GM10266 (cell line): ENCODE measurements at regions not wholly inside any gene's neighbourhood (a gene's known extent, or its start where the extent isn't known, plus 50 kb on each side); places are given as distances from the start of the nearest gene placed in this dataset.

Source experiments
- DNase-seq: peaks from one replicate; pipeline ENCODE4 v3.0.0; 2012; ENCODE audit errors: extremely low spot score
- TF ChIP-seq, protein P1 (sequence below): IDR thresholded peaks from 2 replicates; pipeline ENCODE4 v1.5.1; 2012; ENCODE audit warnings: mild to moderate bottlenecking, low read depth; ENCODE audit not compliant: control insufficient read depth, insufficient read depth; ENCODE audit errors: missing control alignments

DNA sequence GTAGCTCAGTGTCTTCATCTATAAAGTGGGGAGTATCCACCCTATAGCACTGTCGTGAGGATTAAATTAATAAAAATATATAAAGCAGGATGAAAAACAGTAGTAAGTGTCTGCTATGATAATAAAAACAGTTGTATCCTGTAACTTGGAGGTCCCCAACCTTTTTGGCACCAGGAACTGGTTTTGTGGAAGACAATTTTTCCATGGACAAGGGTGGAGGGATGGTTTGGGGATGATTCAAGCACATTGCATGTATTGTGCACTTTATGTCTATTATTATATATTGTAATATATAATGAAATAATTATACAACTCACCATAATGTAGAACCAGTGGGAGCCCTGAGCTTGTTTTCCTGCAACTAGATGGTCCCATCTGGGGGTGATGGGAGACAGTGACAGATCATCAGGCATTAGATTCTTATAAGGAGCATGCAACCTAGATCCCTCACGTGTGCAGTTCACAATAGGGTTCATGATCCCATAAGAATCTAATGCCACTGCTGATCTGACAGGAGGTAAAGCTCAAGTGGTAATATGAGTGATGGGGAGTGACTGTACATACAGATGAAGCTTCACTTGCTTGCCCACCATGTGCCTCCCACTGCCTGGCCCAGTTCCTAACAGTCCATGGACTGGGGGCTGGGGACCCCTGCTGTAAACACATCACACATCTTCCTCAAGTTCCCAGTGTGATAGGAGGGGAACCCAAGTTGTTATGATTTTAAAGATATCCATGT, 177.4 kb upstream of the DAPK1 start:
- TF ChIP-seq, protein P1, sequence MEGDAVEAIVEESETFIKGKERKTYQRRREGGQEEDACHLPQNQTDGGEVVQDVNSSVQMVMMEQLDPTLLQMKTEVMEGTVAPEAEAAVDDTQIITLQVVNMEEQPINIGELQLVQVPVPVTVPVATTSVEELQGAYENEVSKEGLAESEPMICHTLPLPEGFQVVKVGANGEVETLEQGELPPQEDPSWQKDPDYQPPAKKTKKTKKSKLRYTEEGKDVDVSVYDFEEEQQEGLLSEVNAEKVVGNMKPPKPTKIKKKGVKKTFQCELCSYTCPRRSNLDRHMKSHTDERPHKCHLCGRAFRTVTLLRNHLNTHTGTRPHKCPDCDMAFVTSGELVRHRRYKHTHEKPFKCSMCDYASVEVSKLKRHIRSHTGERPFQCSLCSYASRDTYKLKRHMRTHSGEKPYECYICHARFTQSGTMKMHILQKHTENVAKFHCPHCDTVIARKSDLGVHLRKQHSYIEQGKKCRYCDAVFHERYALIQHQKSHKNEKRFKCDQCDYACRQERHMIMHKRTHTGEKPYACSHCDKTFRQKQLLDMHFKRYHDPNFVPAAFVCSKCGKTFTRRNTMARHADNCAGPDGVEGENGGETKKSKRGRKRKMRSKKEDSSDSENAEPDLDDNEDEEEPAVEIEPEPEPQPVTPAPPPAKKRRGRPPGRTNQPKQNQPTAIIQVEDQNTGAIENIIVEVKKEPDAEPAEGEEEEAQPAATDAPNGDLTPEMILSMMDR = no peak
- DNase-seq = no peak

DNA sequence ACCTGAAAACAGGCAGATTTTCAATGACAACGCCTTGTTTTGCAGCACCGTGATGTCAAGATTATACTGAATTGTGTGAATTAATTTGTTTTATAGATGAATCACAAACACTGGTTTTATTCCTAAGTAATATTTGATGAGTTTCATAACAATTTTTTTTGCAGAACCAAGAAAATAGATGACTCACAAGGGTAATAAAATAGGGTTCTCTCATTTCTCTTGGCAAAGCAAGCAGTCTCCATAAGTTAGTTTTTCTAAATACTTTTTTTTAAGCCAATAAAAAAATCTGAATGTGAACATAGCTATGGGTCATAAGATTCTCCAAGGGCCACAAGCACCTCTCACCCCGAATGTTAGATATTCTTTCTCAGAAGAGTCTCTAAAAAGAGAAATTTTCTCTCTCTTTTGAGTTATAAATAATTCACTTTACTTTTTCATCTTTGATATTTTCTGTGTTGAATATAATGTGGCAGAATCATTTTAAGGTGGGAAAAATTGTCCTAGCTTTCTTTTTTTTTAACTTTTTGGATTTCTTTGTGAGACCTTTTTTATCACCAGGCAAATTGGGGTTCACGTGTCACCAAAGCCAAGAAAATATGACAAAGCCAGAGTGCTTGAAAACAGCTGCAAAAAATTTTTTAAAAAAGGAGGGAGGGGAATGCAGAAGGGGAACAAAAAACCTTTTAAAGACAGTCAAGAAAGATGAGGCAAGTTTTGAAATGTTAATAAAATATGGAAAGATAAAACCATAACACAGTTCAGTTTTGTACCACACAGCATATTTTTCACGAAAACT, 174.6 kb upstream of the DAPK1 start:
- TF ChIP-seq, protein P1 = no peak
- DNase-seq = no peak

DNA sequence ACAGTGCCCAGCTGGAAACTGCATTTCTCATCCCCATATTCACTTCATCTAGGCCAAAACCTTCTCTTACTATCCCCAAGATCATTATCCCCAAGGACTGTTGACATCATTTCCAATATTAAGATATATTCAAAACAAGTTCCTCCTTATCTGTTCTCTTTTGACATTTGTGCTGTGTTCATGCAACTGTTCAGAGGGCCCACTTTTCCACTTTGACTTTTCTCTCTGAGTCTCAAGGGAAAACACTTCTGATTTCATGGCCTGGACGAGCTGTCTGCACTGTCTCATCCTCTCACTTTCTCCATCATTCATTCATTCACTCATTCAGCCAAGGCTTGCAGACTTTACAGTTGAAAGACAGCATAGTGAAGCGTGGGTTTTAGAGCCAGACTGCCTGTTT, 173.7 kb upstream of the DAPK1 start:
- TF ChIP-seq, protein P1 = no peak

DNA sequence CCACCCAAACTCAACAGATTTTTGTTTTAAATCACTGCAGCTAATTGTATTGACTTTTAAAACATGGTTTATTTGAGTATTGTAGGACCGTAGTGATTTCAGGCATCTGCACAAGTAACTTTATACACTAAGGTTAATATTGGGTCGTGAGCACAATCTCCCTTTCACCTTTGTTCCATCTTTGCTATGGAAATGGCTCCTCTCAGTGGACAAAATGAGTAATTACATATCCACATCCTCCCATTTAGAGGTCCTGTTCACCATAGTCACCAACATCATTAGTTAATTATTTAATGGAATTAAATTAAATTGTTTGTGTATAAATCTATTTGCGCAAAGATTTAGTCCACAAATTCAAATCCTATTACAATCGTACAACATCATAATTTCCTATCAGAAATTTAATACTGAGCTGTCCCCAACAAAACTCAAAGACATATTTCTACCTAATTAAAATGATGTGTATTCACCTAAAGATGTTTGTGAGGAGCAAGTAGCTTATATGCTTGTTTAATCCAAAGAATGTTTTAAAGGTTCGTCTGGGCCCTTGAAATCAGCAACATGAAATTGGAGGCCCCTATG, 173.0 kb upstream of the DAPK1 start:
- TF ChIP-seq, protein P1 = peak; percentile 68
- DNase-seq = peak; percentile 53

More for the DNA sequence above, 173.7 kb upstream of the DAPK1 start:
- no peak for DNase-seq

GRCh38 chr9:87327575-87328125, 170.0 kb upstream of the DAPK1 start:
- DNase-seq = no peak
- TF ChIP-seq, protein P1 = no peak

DNA sequence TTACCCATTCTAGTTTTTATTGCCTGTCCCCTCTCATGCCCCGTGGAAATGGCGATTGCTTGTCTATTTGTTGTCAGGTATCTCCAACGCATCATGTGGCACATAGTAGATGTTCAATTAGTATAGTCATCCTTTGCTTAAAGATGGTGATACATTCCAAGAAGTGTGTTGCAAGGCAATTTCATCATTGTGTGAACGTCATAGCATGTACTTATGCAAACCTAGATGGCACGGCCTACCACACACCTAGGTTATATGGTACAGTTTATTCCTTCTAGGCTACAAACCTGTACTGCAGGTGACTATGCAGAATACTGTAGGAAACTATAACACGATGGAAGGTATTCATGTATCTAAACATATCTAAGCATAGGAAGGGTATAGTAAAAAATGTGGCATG, 163.9 kb upstream of the DAPK1 start:
- TF ChIP-seq, protein P1 = no peak

More for the DNA sequence above, 163.9 kb upstream of the DAPK1 start:
- DNase-seq = no peak
